HUES48 (cell line): ENCODE measurements at regions not wholly inside any gene's neighbourhood (a gene's known extent, or its start where the extent isn't known, plus 50 kb on each side); places are given as distances from the start of the nearest gene placed in this dataset.

ENCODE experiments used
- H3K27ac ChIP-seq: one replicate; pipeline ENCODE4 v1.7.0; 2013; ENCODE audit warnings: low read depth, low read length, inconsistent platforms
- H3K27me3 ChIP-seq: 2 replicates; pipeline ENCODE4 v1.6.1; 2013; ENCODE audit warnings: mild to moderate bottlenecking, low read length; ENCODE audit not compliant: control insufficient read depth, insufficient read depth
- H3K36me3 ChIP-seq: 2 replicates; pipeline ENCODE4 v1.6.1; 2013; ENCODE audit warnings: low read length; ENCODE audit not compliant: control insufficient read depth, insufficient read depth
- H3K4me1 ChIP-seq: 2 replicates; pipeline ENCODE4 v1.6.1; 2013; ENCODE audit warnings: mild to moderate bottlenecking, low read length; ENCODE audit not compliant: control insufficient read depth, insufficient read depth
- H3K4me3 ChIP-seq: 2 replicates; pipeline ENCODE4 v1.5.1; 2013; ENCODE audit warnings: mild to moderate bottlenecking, low read depth, low read length
- H3K9ac ChIP-seq: 2 replicates; pipeline ENCODE4 v1.6.1; 2013; ENCODE audit warnings: mild to moderate bottlenecking, low read depth, low read length, moderate library complexity
- H3K9me3 ChIP-seq: 2 replicates; pipeline ENCODE4 v1.6.1; 2013; ENCODE audit warnings: low read length; ENCODE audit not compliant: control insufficient read depth, insufficient read depth

DNA sequence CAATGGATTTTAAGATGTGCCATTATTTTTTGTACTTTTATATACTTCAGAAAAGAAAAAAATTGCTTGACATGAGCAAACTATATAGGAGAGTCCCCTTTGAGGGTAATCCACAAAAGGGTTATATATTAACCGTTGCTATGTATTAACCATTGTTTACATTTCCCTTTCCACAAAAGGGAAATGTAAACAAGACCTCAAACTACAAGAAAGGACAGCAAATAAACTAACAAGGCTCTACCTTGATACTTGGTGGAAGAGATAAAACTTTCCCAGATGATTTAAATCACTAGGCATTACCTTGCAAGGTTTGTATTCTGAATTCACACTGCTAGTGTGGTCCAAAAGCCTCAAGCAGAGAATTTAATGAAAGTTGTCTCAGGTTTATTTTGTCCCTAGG, 616.3 kb upstream of the BCHE start:
- Histone ChIP-seq H3K9ac (no peak overlapping the region), H3K27ac (no peak overlapping the region), H3K36me3 (no peaks in the 10 kb centered on the region), H3K27me3 (no peaks in the 10 kb centered on the region), H3K4me1 (0 out of 2 replicates have a peak, but pooled peaks cover 2% of the 10 kb centered on the region), H3K9me3 (no peaks in the 10 kb centered on the region), H3K4me3 (no peak overlapping the region)

DNA sequence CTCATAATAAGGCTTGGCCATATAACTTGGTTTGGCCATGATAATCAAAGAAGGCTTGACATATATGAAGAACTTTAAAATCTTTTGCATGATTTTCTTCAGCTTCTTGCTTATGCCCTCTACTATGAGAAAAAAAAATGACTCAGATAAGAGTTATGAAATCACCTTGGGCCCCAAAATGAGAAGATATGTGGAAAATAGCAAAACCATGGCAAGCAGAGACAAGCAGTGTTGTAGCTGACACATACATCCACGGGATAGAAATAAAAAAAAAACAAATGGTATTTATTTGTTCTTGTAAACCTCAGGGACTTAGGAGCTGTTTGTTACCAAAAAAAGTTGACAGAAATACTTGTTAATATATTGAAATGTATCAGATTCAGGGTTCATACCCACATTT, 614.8 kb upstream of the BCHE start:
- no peak overlapping the region for H3K9ac ChIP-seq
- 0 out of 2 replicates have a peak, but pooled peaks cover 2% of the 10 kb centered on the region for H3K4me1 ChIP-seq
- no peaks in the 10 kb centered on the region for H3K27me3 ChIP-seq
- H3K4me3 ChIP-seq: no peak overlapping the region
- H3K27ac ChIP-seq: no peak overlapping the region
- H3K36me3 ChIP-seq: no peaks in the 10 kb centered on the region
- H3K9me3 ChIP-seq: no peaks in the 10 kb centered on the region

DNA sequence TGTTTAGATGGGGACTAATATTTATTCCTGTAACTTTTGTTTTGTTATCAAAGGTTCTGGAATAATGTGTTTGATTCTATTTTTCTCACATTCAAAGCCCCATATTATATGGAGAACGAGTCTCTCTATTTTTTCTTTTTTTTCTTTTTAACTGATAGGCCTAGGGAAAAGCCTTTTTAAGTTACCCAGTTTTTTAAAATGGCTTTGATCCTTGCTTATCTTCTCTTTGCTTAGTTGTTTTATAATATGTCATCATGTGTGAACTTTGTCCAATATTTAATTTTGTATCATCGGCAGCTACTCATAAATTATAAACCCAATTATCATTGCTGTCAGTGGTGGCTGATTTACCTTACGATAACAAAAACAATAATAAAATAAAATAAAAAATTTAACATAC, 610.3 kb upstream of the BCHE start:
- Histone ChIP-seq H3K4me3 (no peak overlapping the region), H3K9ac (no peak overlapping the region), H3K27me3 (no peaks in the 10 kb centered on the region), H3K9me3 (0 out of 2 replicates have a peak, but pooled peaks cover 3% of the 10 kb centered on the region), H3K36me3 (no peaks in the 10 kb centered on the region), H3K27ac (no peak overlapping the region), H3K4me1 (peaks cover 6% of the 10 kb centered on the region; the same call in 1 of the 2 replicates)

DNA sequence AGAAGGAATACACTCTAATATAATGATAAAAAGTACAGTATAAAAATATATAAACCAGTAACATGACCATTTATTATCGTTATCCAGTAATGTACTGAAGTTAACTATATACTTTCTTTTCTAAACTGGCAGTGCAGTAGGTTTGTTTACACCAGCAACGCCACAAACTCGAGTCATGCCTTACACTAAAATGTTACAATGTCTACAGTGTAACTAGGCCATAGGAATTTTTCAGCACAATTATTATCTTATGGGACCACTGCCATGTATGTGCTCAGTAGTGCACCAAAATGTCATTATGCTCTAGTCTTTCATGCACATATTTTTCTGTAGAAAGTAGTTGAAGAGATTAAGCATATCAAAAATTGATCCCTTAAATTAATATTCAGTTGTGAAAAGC, 609.8 kb upstream of the BCHE start:
- Histone ChIP-seq H3K4me3 (no peak overlapping the region), H3K36me3 (no peaks in the 10 kb centered on the region), H3K27me3 (no peaks in the 10 kb centered on the region), H3K9ac (no peak overlapping the region), H3K9me3 (0 out of 2 replicates have a peak, but pooled peaks cover 3% of the 10 kb centered on the region), H3K4me1 (peaks cover 6% of the 10 kb centered on the region; the same call in 1 of the 2 replicates), H3K27ac (no peak overlapping the region)

DNA sequence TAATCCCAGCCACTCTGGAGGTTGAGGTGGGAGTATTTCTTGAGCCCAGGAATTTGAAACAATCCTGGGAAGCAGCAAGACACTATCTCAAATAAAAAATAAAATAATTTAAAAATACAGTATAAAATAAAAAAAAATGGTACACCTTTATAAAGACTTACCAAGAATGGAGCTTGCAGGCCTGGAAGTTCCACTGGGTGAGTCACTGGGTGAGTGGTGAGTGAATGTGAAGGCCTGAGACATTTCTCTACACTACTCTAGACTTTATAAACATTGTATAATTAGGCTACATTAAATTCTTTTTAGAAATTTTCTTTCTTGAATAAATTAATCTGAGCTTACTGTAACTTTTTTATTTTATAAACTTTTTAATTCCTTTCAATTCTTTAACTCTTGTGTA, 609.1 kb upstream of the BCHE start:
- Histone ChIP-seq H3K9ac (no peak overlapping the region), H3K4me3 (no peak overlapping the region), H3K27me3 (no peaks in the 10 kb centered on the region), H3K9me3 (0 out of 2 replicates have a peak, but pooled peaks cover 3% of the 10 kb centered on the region), H3K27ac (no peak overlapping the region), H3K36me3 (no peaks in the 10 kb centered on the region), H3K4me1 (peaks cover 6% of the 10 kb centered on the region; the same call in 1 of the 2 replicates)

DNA sequence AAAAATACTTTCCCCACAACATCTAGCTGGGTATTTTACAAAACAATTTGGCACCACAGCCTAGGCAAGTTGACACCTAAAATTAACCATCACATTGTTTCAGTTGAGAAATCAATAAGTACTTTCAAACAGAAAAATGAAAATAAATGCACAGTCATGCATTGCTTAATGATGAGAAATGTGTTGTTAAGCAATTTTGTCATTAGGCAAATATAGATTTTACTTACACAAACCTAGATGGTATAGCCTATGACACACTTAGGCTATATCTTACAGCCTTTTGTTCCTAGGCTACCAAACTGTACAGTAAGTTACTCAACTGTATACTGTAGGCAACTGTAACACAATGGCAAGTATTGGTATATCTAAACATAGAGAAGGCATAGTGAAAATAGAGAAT, 608.6 kb upstream of the BCHE start:
- Histone ChIP-seq H3K9me3 (0 out of 2 replicates have a peak, but pooled peaks cover 3% of the 10 kb centered on the region), H3K27me3 (no peaks in the 10 kb centered on the region), H3K4me3 (no peak overlapping the region), H3K9ac (no peak overlapping the region), H3K4me1 (peaks cover 6% of the 10 kb centered on the region; the same call in 1 of the 2 replicates), H3K36me3 (no peaks in the 10 kb centered on the region), H3K27ac (no peak overlapping the region)

DNA sequence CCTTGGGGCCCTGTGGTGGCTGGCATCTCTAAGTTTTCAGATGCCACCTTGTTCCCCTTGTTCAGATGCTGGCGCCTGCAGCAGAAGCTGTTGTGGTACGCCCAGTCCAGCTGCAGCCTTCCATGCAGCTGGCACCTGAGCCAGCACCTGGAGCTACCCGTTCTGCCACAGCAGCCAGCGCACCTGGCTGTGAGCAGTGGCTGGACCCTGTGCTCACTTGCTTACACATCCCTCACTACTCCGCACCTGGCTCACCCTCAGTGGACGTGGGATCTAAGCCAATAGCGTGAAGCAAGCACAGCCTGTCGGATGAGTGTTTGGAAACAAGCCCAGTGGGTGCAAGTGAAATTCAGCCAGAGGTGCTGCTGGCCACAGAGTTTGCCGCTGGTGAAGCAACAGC, 607.5 kb upstream of the BCHE start:
- 0 out of 2 replicates have a peak, but pooled peaks cover 3% of the 10 kb centered on the region for H3K9me3 ChIP-seq
- peaks cover 6% of the 10 kb centered on the region; the same call in 1 of the 2 replicates for H3K4me1 ChIP-seq
- H3K9ac ChIP-seq: no peak overlapping the region
- H3K27me3 ChIP-seq: no peaks in the 10 kb centered on the region
- no peaks in the 10 kb centered on the region for H3K36me3 ChIP-seq
- no peak overlapping the region for H3K27ac ChIP-seq
- no peak overlapping the region for H3K4me3 ChIP-seq

DNA sequence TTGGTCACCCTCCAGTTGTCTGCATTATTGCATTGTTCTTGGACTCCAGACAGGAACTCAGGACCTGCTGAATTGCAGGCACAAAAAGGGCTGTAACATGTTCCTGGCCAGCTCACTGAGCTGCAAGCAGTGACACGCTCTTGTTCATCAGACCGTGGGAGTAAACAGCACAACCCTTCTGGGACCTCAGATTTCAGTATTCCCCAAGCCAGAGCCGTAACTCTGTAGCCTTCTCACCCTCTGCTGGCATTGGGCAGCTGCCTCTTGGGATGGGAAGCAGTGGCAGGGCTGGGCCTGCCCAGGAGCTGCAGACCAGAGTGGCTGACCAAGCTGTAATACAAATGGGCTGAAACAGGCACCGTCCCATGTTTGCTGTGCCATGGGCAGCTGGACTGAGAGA, 607.1 kb upstream of the BCHE start:
- no peaks in the 10 kb centered on the region for H3K36me3 ChIP-seq

DNA sequence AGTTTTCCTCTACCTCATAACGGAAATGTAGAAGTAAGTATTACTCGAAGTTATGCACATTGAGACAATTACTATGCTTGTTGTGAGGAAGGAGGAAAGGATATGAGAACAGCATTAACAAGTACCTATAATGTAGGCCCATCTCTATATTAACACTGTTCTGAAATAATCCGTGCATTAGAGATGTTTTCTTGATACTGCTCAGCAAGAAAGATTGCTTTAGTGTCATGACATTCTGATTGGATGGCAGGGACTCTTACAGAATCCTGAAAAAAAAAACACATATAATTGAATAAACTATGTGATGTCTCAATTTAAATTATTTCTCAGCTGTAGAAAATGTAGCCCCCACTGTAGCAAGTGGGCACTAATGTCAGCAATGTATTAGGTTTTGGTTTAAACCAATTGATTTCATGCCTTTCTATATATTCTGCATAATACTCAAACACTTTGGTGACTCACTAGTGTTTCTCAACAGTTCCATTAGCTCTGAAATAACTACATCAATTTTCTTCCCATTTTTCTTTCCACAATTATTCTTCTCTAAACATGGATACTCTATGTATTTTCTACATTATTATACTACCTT, 598.3 kb upstream of the BCHE start:
- no peaks in the 10 kb centered on the region for H3K36me3 ChIP-seq
- H3K27ac ChIP-seq: no peak overlapping the region
- no peaks in the 10 kb centered on the region for H3K27me3 ChIP-seq
- H3K9me3 ChIP-seq: no peaks in the 10 kb centered on the region
- no peak overlapping the region for H3K9ac ChIP-seq
- no peaks in the 10 kb centered on the region for H3K4me1 ChIP-seq
- no peak overlapping the region for H3K4me3 ChIP-seq

More for the DNA sequence above, 607.1 kb upstream of the BCHE start:
- 0 out of 2 replicates have a peak, but pooled peaks cover 3% of the 10 kb centered on the region for H3K9me3 ChIP-seq
- H3K9ac ChIP-seq: no peak overlapping the region
- H3K4me3 ChIP-seq: no peak overlapping the region
- no peaks in the 10 kb centered on the region for H3K27me3 ChIP-seq
- H3K4me1 ChIP-seq: peaks cover 6% of the 10 kb centered on the region; the same call in 1 of the 2 replicates
- H3K27ac ChIP-seq: no peak overlapping the region

DNA sequence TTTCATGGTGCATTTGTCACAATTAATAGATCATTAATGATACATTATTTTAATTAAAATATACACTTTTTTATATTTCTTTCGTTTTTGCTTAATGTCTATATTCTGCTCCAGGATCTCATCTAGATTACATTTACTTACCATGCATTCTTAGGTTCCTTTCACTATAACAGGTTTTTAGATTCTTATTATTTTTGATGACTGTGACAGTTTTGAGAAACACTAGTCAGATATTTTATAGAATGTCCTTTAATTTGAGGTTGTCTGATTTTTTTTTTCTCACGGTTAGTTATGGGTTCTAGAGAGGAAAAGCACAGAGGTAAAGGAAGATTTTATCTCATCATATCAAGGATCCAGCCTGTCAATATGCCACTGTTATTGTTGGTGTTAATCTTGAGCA, 595.8 kb upstream of the BCHE start:
- Histone ChIP-seq H3K9ac (no peak overlapping the region), H3K4me1 (no peaks in the 10 kb centered on the region), H3K27me3 (no peaks in the 10 kb centered on the region)

DNA sequence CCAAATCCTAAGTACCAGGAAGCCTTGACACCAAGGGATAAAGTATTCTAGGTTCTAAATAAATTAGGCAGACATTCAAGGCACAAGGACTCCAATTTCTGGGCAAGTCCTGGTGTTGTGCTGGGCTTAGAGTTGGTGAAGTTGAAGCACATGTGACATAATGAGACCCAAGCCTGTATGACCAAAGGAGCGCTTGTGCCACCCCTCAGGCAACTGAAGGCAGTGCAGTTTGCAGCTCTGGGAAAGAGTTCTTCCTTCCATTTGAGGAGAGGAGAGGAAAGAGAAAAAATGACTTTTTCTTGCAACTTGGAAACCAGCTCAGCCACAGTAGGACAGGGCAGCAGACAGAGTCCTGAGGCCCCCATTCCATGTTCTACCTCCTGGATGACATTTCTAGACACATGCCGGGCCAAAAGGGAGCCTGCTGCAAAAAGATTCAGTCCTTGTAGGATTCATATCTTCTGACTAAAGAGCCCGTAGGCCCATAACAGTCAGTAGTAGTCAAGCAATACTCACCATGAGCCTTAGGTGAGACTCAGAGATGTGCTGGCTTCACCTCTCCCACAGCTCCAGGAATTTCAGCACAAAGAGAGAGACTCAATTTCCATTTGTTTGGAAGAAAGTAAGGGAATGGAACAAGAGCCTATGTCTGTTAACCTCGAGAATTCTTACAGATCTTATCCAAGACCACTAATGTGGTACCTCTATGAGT, 588.8 kb upstream of the BCHE start:
- Histone ChIP-seq H3K36me3 (no peaks in the 10 kb centered on the region), H3K4me3 (no peak overlapping the region), H3K4me1 (peaks cover 9% of the 10 kb centered on the region), H3K9ac (no peak overlapping the region), H3K9me3 (no peaks in the 10 kb centered on the region), H3K27me3 (no peaks in the 10 kb centered on the region), H3K27ac (no peak overlapping the region)

More for the DNA sequence above, 595.8 kb upstream of the BCHE start:
- H3K9me3 ChIP-seq: no peaks in the 10 kb centered on the region
- H3K4me3 ChIP-seq: no peak overlapping the region
- no peak overlapping the region for H3K27ac ChIP-seq
- no peaks in the 10 kb centered on the region for H3K36me3 ChIP-seq
